GM23338 (cell line): ENCODE measurements at regions not wholly inside any gene's neighbourhood (a gene's known extent, or its start where the extent isn't known, plus 50 kb on each side); places are given as distances from the start of the nearest gene placed in this dataset.

Experiments
- ATAC-seq: fragments of 200-7000 bp; cut with Tn5 transposase; 3 replicates; pipeline ENCODE4 v1.9.1; 2020
- DNase-seq: peaks from one replicate; pipeline ENCODE4 v3.0.0-alpha.2; 2015; ENCODE audit warnings: low spot score
- H2AFZ ChIP-seq: fragments of 200-600 bp; sonication (generic); 2 replicates; pipeline ENCODE4 v1.8.0; 2016; ENCODE audit warnings: antibody characterized with exemption, mild to moderate bottlenecking, moderate library complexity
- H3F3A ChIP-seq: fragments of 200-600 bp; sonication (generic); replicated peaks from 2 replicates; pipeline ENCODE4 v1.8.0; 2017; ENCODE audit warnings: antibody characterized with exemption, mixed run types, low read depth
- H3K27ac ChIP-seq: fragments of 200-600 bp; sonication (generic); 2 replicates; pipeline ENCODE4 v1.6.1; 2016; ENCODE audit warnings: low read depth
- H3K27me3 ChIP-seq: fragments of 200-600 bp; sonication (generic); 2 replicates; pipeline ENCODE4 v1.8.0; 2016; ENCODE audit warnings: mild to moderate bottlenecking, mixed run types, moderate library complexity; ENCODE audit not compliant: insufficient read depth
- H3K36me3 ChIP-seq: fragments of 200-600 bp; sonication (generic); 2 replicates; pipeline ENCODE4 v1.8.0; 2016; ENCODE audit warnings: mild to moderate bottlenecking; ENCODE audit not compliant: insufficient read depth
- H3K4me1 ChIP-seq: fragments of 200-600 bp; sonication (generic); 2 replicates; pipeline ENCODE4 v1.8.0; 2016; ENCODE audit warnings: mild to moderate bottlenecking, moderate library complexity; ENCODE audit not compliant: insufficient read depth
- H3K4me2 ChIP-seq: fragments of 200-600 bp; sonication (generic); 2 replicates; pipeline ENCODE4 v1.7.1; 2017; ENCODE audit warnings: mixed run types
- H3K4me3 ChIP-seq: fragments of 200-600 bp; sonication (generic); 2 replicates; pipeline ENCODE4 v1.6.1; 2016; ENCODE audit warnings: mixed run types
- H3K79me2 ChIP-seq: fragments of 200-600 bp; sonication (generic); replicated peaks from 2 replicates; pipeline ENCODE4 v1.8.0; 2017; ENCODE audit warnings: mild to moderate bottlenecking; ENCODE audit not compliant: insufficient read depth
- H3K9me2 ChIP-seq: fragments of 200-600 bp; sonication (generic); 2 replicates; pipeline ENCODE4 v1.8.0; 2017; ENCODE audit not compliant: insufficient read depth
- H4K20me1 ChIP-seq: fragments of 200-600 bp; sonication (generic); replicated peaks from 2 replicates; pipeline ENCODE4 v1.8.0; 2017; ENCODE audit warnings: mild to moderate bottlenecking; ENCODE audit not compliant: insufficient read depth
- H3K27ac Mint-ChIP-seq: 2 replicates; pipeline ENCODE4 v1.8.0; 2020; ENCODE audit warnings: inconsistent platforms, mild to moderate bottlenecking, moderate library complexity, mixed read lengths
- H3K27me3 Mint-ChIP-seq: 3 replicates; pipeline ENCODE4 v1.8.0; 2022; ENCODE audit warnings: low read depth, mild to moderate bottlenecking, moderate library complexity, mixed read lengths, inconsistent platforms; ENCODE audit not compliant: insufficient read depth, poor library complexity
- H3K36me3 Mint-ChIP-seq: 3 replicates; pipeline ENCODE4 v1.8.0; 2021; ENCODE audit warnings: low read depth, mild to moderate bottlenecking, inconsistent platforms, moderate library complexity, mixed read lengths
- H3K4me1 Mint-ChIP-seq: 3 replicates; pipeline ENCODE4 v1.8.0; 2020; ENCODE audit warnings: mild to moderate bottlenecking, inconsistent platforms, mixed read lengths
- H3K4me3 Mint-ChIP-seq: 3 replicates; pipeline ENCODE4 v1.8.0; 2021; ENCODE audit warnings: moderate library complexity, mild to moderate bottlenecking, inconsistent platforms, mixed read lengths
- H3K9me3 Mint-ChIP-seq: 3 replicates; pipeline ENCODE4 v1.8.0; 2020; ENCODE audit warnings: moderate library complexity, mild to moderate bottlenecking, inconsistent platforms, mixed read lengths
- CREB1 ChIP-seq: fragments of 250-450 bp; sonication (Bioruptor Pico); IDR thresholded peaks from 2 replicates; pipeline ENCODE4 v1.5.0; 2020; ENCODE audit warnings: low read depth, mild to moderate bottlenecking, moderate library complexity
- ETS1 ChIP-seq: IDR thresholded peaks from 2 replicates; pipeline ENCODE4 v1.6.1; 2016; ENCODE audit warnings: antibody characterized with exemption
- EZH2 ChIP-seq: fragments of 200-600 bp; sonication (generic); IDR thresholded peaks from one replicate; pipeline ENCODE4 v1.8.0; 2017; ENCODE audit warnings: antibody characterized with exemption, mild to moderate bottlenecking, low read depth; ENCODE audit not compliant: unreplicated experiment
- EZH2phosphoT487 ChIP-seq: fragments of 200-600 bp; sonication (generic); IDR thresholded peaks from one replicate; pipeline ENCODE4 v1.8.1; 2018; ENCODE audit warnings: antibody characterized with exemption; ENCODE audit not compliant: unreplicated experiment
- JUNB ChIP-seq: IDR thresholded peaks from one replicate; pipeline ENCODE4 v1.6.1; 2016; ENCODE audit warnings: antibody characterized with exemption; ENCODE audit not compliant: unreplicated experiment
- NANOG ChIP-seq: IDR thresholded peaks from 2 replicates; pipeline ENCODE4 v1.6.1; 2016; ENCODE audit warnings: antibody characterized with exemption, borderline replicate concordance
- POLR2AphosphoS5 ChIP-seq: IDR thresholded peaks from 2 replicates; pipeline ENCODE4 v1.6.1; 2016; ENCODE audit warnings: antibody characterized with exemption, low read depth
- STAT1 ChIP-seq: IDR thresholded peaks from one replicate; pipeline ENCODE4 v1.6.1; 2016; ENCODE audit warnings: antibody characterized with exemption; ENCODE audit not compliant: unreplicated experiment
- ZNF114 ChIP-seq: fragments of 250-450 bp; sonication (Bioruptor Pico); IDR thresholded peaks from 2 replicates; pipeline ENCODE4 v1.5.0; 2020; ENCODE audit warnings: mild to moderate bottlenecking, moderate library complexity
- ZNF331 ChIP-seq: fragments of 250-450 bp; sonication (Bioruptor Pico); IDR thresholded peaks from 2 replicates; pipeline ENCODE4 v1.5.0; 2020; ENCODE audit warnings: low read depth, mild to moderate bottlenecking, moderate library complexity
- ZNF462 ChIP-seq: fragments of 250-450 bp; sonication (Bioruptor Pico); IDR thresholded peaks from 2 replicates; pipeline ENCODE4 v1.5.0; 2020; ENCODE audit warnings: mild to moderate bottlenecking, moderate library complexity
- TF ChIP-seq, protein P1 (sequence below): IDR thresholded peaks from one replicate; pipeline ENCODE4 v1.6.1; 2018; ENCODE audit warnings: antibody characterized with exemption; ENCODE audit not compliant: unreplicated experiment
- TF ChIP-seq, protein P2 (sequence below), 2 experiments: fragments of 200-600 bp in 1 of 2; sonication (generic) in 1 of 2; conservative IDR thresholded peaks; 2 replicates each; pipeline versions ENCODE4 v1.5.1 to v1.6.1; 2016 to 2017; ENCODE audit warnings: antibody characterized with exemption in 2 of 2, low read depth in 2 of 2, mild to moderate bottlenecking in 2 of 2, moderate library complexity in 1 of 2

- DNase-seq (no peak), ATAC-seq (no peak)
- H3K4me3 ChIP-seq, result no peak overlapping the region
- Mint-ChIP-seq H3K9me3 (no peaks in the 10 kb centered on the region), H3K36me3 (no peaks in the 10 kb centered on the region), H3K4me1 (peaks cover 7% of the 10 kb centered on the region; the same call in 2 of the 3 replicates), H3K4me3 (no peak overlapping the region), H3K27ac (no peak overlapping the region), H3K27me3 (no peaks in the 10 kb centered on the region)
- H3K4me2 ChIP-seq, result no peak overlapping the region
- H3K4me1 ChIP-seq, result no peaks in the 10 kb centered on the region
- no peaks in the 10 kb centered on the region for H3K9me2 ChIP-seq
- TF ChIP-seq POLR2AphosphoS5 (no peak), CREB1 (CRISPR knock-in tag) (no peak), STAT1 (no peak), JUNB (no peak), EZH2phosphoT487 (no peak), NANOG (no peak), EZH2 (no peak), ETS1 (no peak), ZNF331 (CRISPR knock-in tag) (no peak), ZNF114 (CRISPR knock-in tag) (no peak), ZNF462 (CRISPR knock-in tag) (no peak)
- TF ChIP-seq, protein P1, sequence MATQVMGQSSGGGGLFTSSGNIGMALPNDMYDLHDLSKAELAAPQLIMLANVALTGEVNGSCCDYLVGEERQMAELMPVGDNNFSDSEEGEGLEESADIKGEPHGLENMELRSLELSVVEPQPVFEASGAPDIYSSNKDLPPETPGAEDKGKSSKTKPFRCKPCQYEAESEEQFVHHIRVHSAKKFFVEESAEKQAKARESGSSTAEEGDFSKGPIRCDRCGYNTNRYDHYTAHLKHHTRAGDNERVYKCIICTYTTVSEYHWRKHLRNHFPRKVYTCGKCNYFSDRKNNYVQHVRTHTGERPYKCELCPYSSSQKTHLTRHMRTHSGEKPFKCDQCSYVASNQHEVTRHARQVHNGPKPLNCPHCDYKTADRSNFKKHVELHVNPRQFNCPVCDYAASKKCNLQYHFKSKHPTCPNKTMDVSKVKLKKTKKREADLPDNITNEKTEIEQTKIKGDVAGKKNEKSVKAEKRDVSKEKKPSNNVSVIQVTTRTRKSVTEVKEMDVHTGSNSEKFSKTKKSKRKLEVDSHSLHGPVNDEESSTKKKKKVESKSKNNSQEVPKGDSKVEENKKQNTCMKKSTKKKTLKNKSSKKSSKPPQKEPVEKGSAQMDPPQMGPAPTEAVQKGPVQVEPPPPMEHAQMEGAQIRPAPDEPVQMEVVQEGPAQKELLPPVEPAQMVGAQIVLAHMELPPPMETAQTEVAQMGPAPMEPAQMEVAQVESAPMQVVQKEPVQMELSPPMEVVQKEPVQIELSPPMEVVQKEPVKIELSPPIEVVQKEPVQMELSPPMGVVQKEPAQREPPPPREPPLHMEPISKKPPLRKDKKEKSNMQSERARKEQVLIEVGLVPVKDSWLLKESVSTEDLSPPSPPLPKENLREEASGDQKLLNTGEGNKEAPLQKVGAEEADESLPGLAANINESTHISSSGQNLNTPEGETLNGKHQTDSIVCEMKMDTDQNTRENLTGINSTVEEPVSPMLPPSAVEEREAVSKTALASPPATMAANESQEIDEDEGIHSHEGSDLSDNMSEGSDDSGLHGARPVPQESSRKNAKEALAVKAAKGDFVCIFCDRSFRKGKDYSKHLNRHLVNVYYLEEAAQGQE, result no peak
- TF ChIP-seq, protein P2, sequence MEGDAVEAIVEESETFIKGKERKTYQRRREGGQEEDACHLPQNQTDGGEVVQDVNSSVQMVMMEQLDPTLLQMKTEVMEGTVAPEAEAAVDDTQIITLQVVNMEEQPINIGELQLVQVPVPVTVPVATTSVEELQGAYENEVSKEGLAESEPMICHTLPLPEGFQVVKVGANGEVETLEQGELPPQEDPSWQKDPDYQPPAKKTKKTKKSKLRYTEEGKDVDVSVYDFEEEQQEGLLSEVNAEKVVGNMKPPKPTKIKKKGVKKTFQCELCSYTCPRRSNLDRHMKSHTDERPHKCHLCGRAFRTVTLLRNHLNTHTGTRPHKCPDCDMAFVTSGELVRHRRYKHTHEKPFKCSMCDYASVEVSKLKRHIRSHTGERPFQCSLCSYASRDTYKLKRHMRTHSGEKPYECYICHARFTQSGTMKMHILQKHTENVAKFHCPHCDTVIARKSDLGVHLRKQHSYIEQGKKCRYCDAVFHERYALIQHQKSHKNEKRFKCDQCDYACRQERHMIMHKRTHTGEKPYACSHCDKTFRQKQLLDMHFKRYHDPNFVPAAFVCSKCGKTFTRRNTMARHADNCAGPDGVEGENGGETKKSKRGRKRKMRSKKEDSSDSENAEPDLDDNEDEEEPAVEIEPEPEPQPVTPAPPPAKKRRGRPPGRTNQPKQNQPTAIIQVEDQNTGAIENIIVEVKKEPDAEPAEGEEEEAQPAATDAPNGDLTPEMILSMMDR (conservative IDR thresholded peaks at IDR 0.05; ENCODE audit: low read depth in 2 of 2), result no peak
- no peaks in the 10 kb centered on the region for H3F3A ChIP-seq
- no peak overlapping the region for H3K27ac ChIP-seq
- no peaks in the 10 kb centered on the region for H3K36me3 ChIP-seq
- no peaks in the 10 kb centered on the region for H3K27me3 ChIP-seq
- H3K79me2 ChIP-seq, result no peaks in the 10 kb centered on the region; the same call in 1 of the 2 replicates
- no peak overlapping the region for H2AFZ ChIP-seq
- H4K20me1 ChIP-seq, result no peaks in the 10 kb centered on the region; the same call in none of the 2 replicates
Observed at GRCh38 chr4:56160636-56161035, 211.9 kb downstream of the CEP135 start.
